ENCODE measurements at regions not wholly inside any gene's neighbourhood (a gene's known extent, or its start where the extent isn't known, plus 50 kb on each side); places are given as distances from the start of the nearest gene placed in this dataset.
A peak's percentile ranks its signal among the peaks of the same experiment; 100 is the strongest.

DNA sequence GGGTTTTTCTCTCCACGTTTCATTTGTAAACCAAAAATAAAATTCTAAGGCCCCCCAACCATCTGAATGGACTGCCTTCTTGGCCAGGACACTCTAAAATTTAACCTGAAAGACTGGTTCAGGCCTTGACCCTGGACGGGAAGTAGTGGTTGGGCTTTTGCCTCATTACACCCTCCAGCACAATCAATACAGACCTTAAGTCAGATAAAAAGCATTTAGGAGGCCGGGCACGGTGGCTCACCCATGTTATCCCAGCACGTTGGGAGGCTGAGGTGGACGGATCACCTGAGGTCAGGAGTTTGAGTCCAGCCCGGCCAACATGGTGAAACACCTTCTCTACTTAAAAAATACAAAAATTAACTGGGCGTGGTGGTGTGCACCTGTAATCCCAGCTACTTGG, 91.6 kb upstream of the PPP1R26 start:
- no peak overlapping the region for H3K27ac ChIP-seq
- TF ChIP-seq, protein P1, sequence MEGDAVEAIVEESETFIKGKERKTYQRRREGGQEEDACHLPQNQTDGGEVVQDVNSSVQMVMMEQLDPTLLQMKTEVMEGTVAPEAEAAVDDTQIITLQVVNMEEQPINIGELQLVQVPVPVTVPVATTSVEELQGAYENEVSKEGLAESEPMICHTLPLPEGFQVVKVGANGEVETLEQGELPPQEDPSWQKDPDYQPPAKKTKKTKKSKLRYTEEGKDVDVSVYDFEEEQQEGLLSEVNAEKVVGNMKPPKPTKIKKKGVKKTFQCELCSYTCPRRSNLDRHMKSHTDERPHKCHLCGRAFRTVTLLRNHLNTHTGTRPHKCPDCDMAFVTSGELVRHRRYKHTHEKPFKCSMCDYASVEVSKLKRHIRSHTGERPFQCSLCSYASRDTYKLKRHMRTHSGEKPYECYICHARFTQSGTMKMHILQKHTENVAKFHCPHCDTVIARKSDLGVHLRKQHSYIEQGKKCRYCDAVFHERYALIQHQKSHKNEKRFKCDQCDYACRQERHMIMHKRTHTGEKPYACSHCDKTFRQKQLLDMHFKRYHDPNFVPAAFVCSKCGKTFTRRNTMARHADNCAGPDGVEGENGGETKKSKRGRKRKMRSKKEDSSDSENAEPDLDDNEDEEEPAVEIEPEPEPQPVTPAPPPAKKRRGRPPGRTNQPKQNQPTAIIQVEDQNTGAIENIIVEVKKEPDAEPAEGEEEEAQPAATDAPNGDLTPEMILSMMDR (conservative IDR thresholded peaks at IDR 0.05) = no peak

- TF ChIP-seq, protein P1 (conservative IDR thresholded peaks at IDR 0.05) = no peak
- H3K27ac ChIP-seq = no peak overlapping the region
Observed at GRCh38 chr9:135388530-135388929, 91.1 kb upstream of the PPP1R26 start.

- TF ChIP-seq, protein P1 (conservative IDR thresholded peaks at IDR 0.05) = no peak
- H3K27ac ChIP-seq = no peak overlapping the region
Observed at GRCh38 chr9:135391759-135392158, 87.8 kb upstream of the PPP1R26 start.

DNA sequence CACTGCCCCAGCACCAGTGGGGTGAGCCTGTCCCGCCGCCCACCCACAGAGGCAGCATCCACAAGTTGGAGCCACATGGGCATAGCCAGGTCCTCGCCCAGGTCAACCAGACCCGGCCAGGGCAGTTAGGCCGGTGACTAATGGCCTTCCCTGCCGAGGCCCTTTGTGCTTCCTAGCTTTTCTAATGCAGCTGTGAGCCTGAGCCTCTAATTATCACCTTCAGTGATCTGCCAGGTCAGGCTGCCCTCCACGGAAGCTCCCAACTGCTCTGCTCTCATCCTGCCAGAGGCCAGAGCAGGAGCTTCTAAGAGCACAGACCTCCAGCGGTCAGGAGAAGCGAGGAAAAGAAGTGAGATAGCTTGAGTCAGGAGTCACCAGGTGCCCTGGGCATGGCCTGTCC, 87.1 kb upstream of the PPP1R26 start:
- TF ChIP-seq, protein P1 (conservative IDR thresholded peaks at IDR 0.05) = no peak
- no peak overlapping the region; the same call in 1 of the 2 replicates for H3K27ac ChIP-seq

DNA sequence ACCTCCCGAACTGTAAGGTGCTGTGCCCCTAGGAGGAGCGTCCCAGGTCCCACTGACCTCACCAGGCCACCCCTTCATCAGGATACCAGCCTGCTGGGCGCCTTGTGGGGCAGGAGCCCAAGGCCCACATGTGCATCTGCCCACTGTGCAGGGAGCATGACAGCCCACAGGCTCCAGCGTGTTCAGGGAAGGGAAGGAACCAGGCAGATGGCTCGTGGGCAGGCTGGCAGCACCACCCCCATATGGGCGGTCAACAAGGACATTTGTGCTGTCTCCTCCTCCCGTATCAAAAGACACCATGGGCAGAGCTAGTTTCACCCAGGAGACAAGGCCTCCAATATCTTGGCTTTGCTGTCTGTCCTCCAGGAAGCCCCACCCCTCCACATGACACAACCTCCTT, 85.5 kb upstream of the PPP1R26 start:
- H3K27ac ChIP-seq = peak overlapping the region; percentile 80
- TF ChIP-seq, protein P1 (conservative IDR thresholded peaks at IDR 0.05) = no peak

GRCh38 chr9:135394699-135395645, 84.6 kb upstream of the PPP1R26 start:
- TF ChIP-seq, protein P1 (conservative IDR thresholded peaks at IDR 0.05) = no peak
- H3K27ac ChIP-seq = peak overlapping the region; percentile 80; the same call in 1 of the 2 replicates

GRCh38 chr9:135397142-135397541, 82.4 kb upstream of the PPP1R26 start:
- H3K27ac ChIP-seq = no peak overlapping the region
- TF ChIP-seq, protein P1 (conservative IDR thresholded peaks at IDR 0.05) = no peak

All from VCaP (cell line).